GM21367 (cell line): ENCODE measurements at regions not wholly inside any gene's neighbourhood (a gene's known extent, or its start where the extent isn't known, plus 50 kb on each side); places are given as distances from the start of the nearest gene placed in this dataset.
"Not testable (repeated sequence)": the region's sequence is repeated elsewhere in the genome, so short reads cannot be mapped to it uniquely, and the experiment has no call there.

Source experiments
- ATAC-seq: cut with Tn5 transposase; IDR thresholded peaks from one replicate; pipeline ENCODE4 v1.9.1; 2021; ENCODE audit not compliant: unreplicated experiment

- ATAC-seq, result no peak
Observed at GRCh38 chr2:4900861-4901770, 791.1 kb upstream of the SOX11 start.

GRCh38 chr2:4903656-4904348 is 788.4 kb upstream of the SOX11 start:
- no peak for ATAC-seq

- ATAC-seq, result no peak
Observed at GRCh38 chr2:4908461-4908860, 783.7 kb upstream of the SOX11 start.

GRCh38 chr2:4909346-4910009 is 782.7 kb upstream of the SOX11 start:
- no peak for ATAC-seq

- no peak for ATAC-seq
Observed at GRCh38 chr2:4914036-4914435, 778.1 kb upstream of the SOX11 start.

GRCh38 chr2:4914551-4914950 is 777.6 kb upstream of the SOX11 start:
- ATAC-seq, result no peak

GRCh38 chr2:4915357-4915756 is 776.8 kb upstream of the SOX11 start:
- ATAC-seq, result no peak

- ATAC-seq, result no peak
Observed at GRCh38 chr2:4916094-4916493, 776.1 kb upstream of the SOX11 start.

- ATAC-seq, result no peak
Observed at GRCh38 chr2:4930704-4931103, 761.5 kb upstream of the SOX11 start.

GRCh38 chr2:4931721-4932365 is 760.3 kb upstream of the SOX11 start:
- ATAC-seq, result no peak

GRCh38 chr2:4935291-4935690 is 756.9 kb upstream of the SOX11 start:
- not testable (repeated sequence) for ATAC-seq

GRCh38 chr2:4937550-4937949 is 754.6 kb upstream of the SOX11 start:
- no peak for ATAC-seq

GRCh38 chr2:4938206-4938605 is 754.0 kb upstream of the SOX11 start:
- no peak for ATAC-seq

GRCh38 chr2:4942441-4942840 is 749.7 kb upstream of the SOX11 start:
- no peak for ATAC-seq

GRCh38 chr2:4947911-4948310 is 744.3 kb upstream of the SOX11 start:
- no peak for ATAC-seq

GRCh38 chr2:4951368-4951767 is 740.8 kb upstream of the SOX11 start:
- no peak for ATAC-seq

GRCh38 chr2:4959219-4959618 is 733.0 kb upstream of the SOX11 start:
- no peak for ATAC-seq

- no peak for ATAC-seq
Observed at GRCh38 chr2:4962419-4962818, 729.8 kb upstream of the SOX11 start.

- ATAC-seq, result no peak
Observed at GRCh38 chr2:4963106-4963505, 729.1 kb upstream of the SOX11 start.

- no peak for ATAC-seq
Observed at GRCh38 chr2:4964001-4964540, 728.1 kb upstream of the SOX11 start.

- no peak for ATAC-seq
Observed at GRCh38 chr2:4964579-4964978, 727.6 kb upstream of the SOX11 start.
